ENCODE measurements at regions not wholly inside any gene's neighbourhood (a gene's known extent, or its start where the extent isn't known, plus 50 kb on each side); places are given as distances from the start of the nearest gene placed in this dataset.

- no peak overlapping the region for H3K4me3 ChIP-seq
- no peak overlapping the region for H3K27ac ChIP-seq
- no peaks in the 10 kb centered on the region for H3K4me1 ChIP-seq
- no peak for DNase-seq
- no peaks in the 10 kb centered on the region for H3K36me3 ChIP-seq
- H3K27me3 ChIP-seq = no peaks in the 10 kb centered on the region
- no peak for TF ChIP-seq POLR2AphosphoS5 (IDR thresholded peaks at IDR 0.05)
- TF ChIP-seq EP300 (IDR thresholded peaks at IDR 0.05) = no peak
- no peak for TF ChIP-seq CTCF (IDR thresholded peaks at IDR 0.05)
- no peak for TF ChIP-seq POLR2A (IDR thresholded peaks at IDR 0.05)
- H3K9me3 ChIP-seq = peaks cover 4 to 16% (median 11%) of the 10 kb centered on the region in 4 donors
- intact Hi-C loops (cut with DNase I) = no loop called here
Observed at GRCh38 chr9:78521680-78522079, 224.8 kb downstream of the PSAT1 start.

- TF ChIP-seq POLR2AphosphoS5 (IDR thresholded peaks at IDR 0.05) = no peak
- no peak for TF ChIP-seq CTCF (IDR thresholded peaks at IDR 0.05)
- no peak for TF ChIP-seq EP300 (IDR thresholded peaks at IDR 0.05)
- TF ChIP-seq POLR2A (IDR thresholded peaks at IDR 0.05) = no peak
- Histone ChIP-seq H3K27me3 (no peaks in the 10 kb centered on the region), H3K27ac (no peak overlapping the region), H3K36me3 (no peaks in the 10 kb centered on the region), H3K9me3 (peaks cover 0 to 4% (median 3%) of the 10 kb centered on the region in 4 donors), H3K4me1 (no peaks in the 10 kb centered on the region), H3K4me3 (no peak overlapping the region)
- intact Hi-C loops (cut with DNase I) = no loop called here
- 74 to 77% methylated on average over 2 of the region's 2 CpGs for WGBS, 2 donors
- DNase-seq = no peak
Observed at GRCh38 chr9:78525986-78526560, 229.1 kb downstream of the PSAT1 start.

GRCh38 chr9:78533500-78533899 lies 236.6 kb downstream of the PSAT1 start:
- Histone ChIP-seq H3K4me1 (no peaks in the 10 kb centered on the region), H3K4me3 (no peak overlapping the region), H3K27ac (no peak overlapping the region), H3K36me3 (no peaks in the 10 kb centered on the region), H3K27me3 (no peaks in the 10 kb centered on the region), H3K9me3 (no peaks in the 10 kb centered on the region)
- DNase-seq = no peak
- TF ChIP-seq EP300 (IDR thresholded peaks at IDR 0.05) (no peak), CTCF (IDR thresholded peaks at IDR 0.05) (no peak), POLR2AphosphoS5 (IDR thresholded peaks at IDR 0.05) (no peak), POLR2A (IDR thresholded peaks at IDR 0.05) (no peak)
- intact Hi-C loops (cut with DNase I) = no loop called here
- 72 to 79% methylated on average over 2 of the region's 2 CpGs for WGBS, 2 donors

GRCh38 chr9:78539188-78539587 lies 242.3 kb downstream of the PSAT1 start:
- no peak for TF ChIP-seq CTCF (IDR thresholded peaks at IDR 0.05)
- TF ChIP-seq EP300 (IDR thresholded peaks at IDR 0.05) = no peak
- no peak for TF ChIP-seq POLR2AphosphoS5 (IDR thresholded peaks at IDR 0.05)
- TF ChIP-seq POLR2A (IDR thresholded peaks at IDR 0.05) = no peak
- no peaks in the 10 kb centered on the region for H3K4me1 ChIP-seq
- H3K4me3 ChIP-seq = no peak overlapping the region
- DNase-seq = no peak
- no peaks in the 10 kb centered on the region for H3K36me3 ChIP-seq
- intact Hi-C loops (cut with DNase I) = no loop called here
- no peak overlapping the region for H3K27ac ChIP-seq
- no peaks in the 10 kb centered on the region for H3K27me3 ChIP-seq
- no peaks in the 10 kb centered on the region for H3K9me3 ChIP-seq
- 63 to 79% methylated on average over 3 of the region's 3 CpGs for WGBS, 2 donors

GRCh38 chr9:78539904-78540303 lies 243.0 kb downstream of the PSAT1 start:
- WGBS, 2 donors = 23 to 55% methylated on average over 2 of the region's 2 CpGs
- intact Hi-C loops (cut with DNase I) = no loop called here
- TF ChIP-seq POLR2AphosphoS5 (IDR thresholded peaks at IDR 0.05) (no peak), POLR2A (IDR thresholded peaks at IDR 0.05) (no peak), EP300 (IDR thresholded peaks at IDR 0.05) (no peak), CTCF (IDR thresholded peaks at IDR 0.05) (no peak)
- Histone ChIP-seq H3K27me3 (no peaks in the 10 kb centered on the region), H3K9me3 (no peaks in the 10 kb centered on the region), H3K27ac (no peak overlapping the region), H3K4me3 (no peak overlapping the region), H3K4me1 (no peaks in the 10 kb centered on the region), H3K36me3 (no peaks in the 10 kb centered on the region)
- no peak for DNase-seq
